Gastrocnemius medialis (tissue), 4 donors: ENCODE measurements at regions not wholly inside any gene's neighbourhood (a gene's known extent, or its start where the extent isn't known, plus 50 kb on each side); places are given as distances from the start of the nearest gene placed in this dataset.

Experiments
- CTCF ChIP-seq, 5 experiments: fragments of 450-650 bp in 3 of 5; fragments of 200-600 bp in 2 of 5; sonication (generic) in 2 of 5; IDR thresholded peaks in 4 of 5; conservative IDR thresholded peaks in 1 of 5; 1 replicate in 4 of 5; 2 replicates in 1 of 5; pipeline ENCODE4 v1.5.1; 2016 to 2019; ENCODE audit warnings: antibody characterized with exemption in 5 of 5, mild to moderate bottlenecking in 3 of 5, moderate library complexity in 3 of 5
- POLR2A ChIP-seq, 2 donors: fragments of 450-650 bp; IDR thresholded peaks; one replicate each; pipeline ENCODE4 v1.6.1; 2017; ENCODE audit warnings: antibody characterized with exemption in 2 of 2, mild to moderate bottlenecking in 2 of 2, moderate library complexity in 2 of 2

- TF ChIP-seq CTCF (IDR thresholded peaks at IDR 0.05 in 4 of 5, conservative IDR thresholded peaks at IDR 0.05 in 1 of 5) (no peak), POLR2A (IDR thresholded peaks at IDR 0.05) (no peak)
These were observed 1576.0 kb downstream of the RPA4 start for GRCh38 chrX:98459669-98460068.
